ENCODE measurements at regions not wholly inside any gene's neighbourhood (a gene's known extent, or its start where the extent isn't known, plus 50 kb on each side); places are given as distances from the start of the nearest gene placed in this dataset.

DNA sequence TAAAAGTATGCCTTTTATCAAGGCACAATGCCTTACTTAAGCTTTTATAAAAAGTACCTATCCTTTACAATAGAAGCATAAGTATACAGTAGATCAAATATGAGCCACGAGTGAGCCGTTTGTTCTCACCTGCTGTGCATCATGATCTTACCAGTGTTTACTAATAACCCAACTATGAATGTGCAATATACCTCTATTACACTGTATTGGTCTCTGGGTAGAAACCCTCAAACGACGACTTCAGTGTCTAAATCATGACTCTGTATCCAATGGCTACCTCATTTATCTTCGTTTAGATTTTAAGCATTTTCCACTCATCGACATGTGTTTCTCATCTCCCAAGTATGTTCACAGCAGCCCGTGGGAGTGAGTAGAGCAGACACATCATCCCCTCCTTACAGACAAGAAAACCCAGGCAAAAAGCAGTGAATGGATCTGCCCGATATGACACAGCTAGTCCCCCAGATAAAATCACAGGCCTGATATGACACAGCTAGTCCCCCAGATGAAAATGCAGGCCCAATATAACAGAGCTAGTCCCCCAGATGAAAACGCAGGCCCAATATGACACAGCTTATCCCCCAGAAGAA, 279.8 kb downstream of the TNS1 start:
- TF ChIP-seq, protein P1, sequence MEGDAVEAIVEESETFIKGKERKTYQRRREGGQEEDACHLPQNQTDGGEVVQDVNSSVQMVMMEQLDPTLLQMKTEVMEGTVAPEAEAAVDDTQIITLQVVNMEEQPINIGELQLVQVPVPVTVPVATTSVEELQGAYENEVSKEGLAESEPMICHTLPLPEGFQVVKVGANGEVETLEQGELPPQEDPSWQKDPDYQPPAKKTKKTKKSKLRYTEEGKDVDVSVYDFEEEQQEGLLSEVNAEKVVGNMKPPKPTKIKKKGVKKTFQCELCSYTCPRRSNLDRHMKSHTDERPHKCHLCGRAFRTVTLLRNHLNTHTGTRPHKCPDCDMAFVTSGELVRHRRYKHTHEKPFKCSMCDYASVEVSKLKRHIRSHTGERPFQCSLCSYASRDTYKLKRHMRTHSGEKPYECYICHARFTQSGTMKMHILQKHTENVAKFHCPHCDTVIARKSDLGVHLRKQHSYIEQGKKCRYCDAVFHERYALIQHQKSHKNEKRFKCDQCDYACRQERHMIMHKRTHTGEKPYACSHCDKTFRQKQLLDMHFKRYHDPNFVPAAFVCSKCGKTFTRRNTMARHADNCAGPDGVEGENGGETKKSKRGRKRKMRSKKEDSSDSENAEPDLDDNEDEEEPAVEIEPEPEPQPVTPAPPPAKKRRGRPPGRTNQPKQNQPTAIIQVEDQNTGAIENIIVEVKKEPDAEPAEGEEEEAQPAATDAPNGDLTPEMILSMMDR (IDR thresholded peaks at IDR 0.05) = no peak
- no peak for TF ChIP-seq POLR2A (IDR thresholded peaks at IDR 0.05)
- no peak for TF ChIP-seq POLR2AphosphoS5 (IDR thresholded peaks at IDR 0.05)
- TF ChIP-seq EP300 (IDR thresholded peaks at IDR 0.05) = no peak
